DOHH2 (cell line): ENCODE measurements at regions not wholly inside any gene's neighbourhood (a gene's known extent, or its start where the extent isn't known, plus 50 kb on each side); places are given as distances from the start of the nearest gene placed in this dataset.

Experiments
- H3F3A ChIP-seq: fragments of 200-600 bp; sonication (generic), shearing (Covaris generic); 2 replicates; pipeline ENCODE4 v1.6.0; 2016; ENCODE audit warnings: antibody characterized with exemption, mild to moderate bottlenecking; ENCODE audit not compliant: control insufficient read depth, insufficient read depth
- H3K27ac ChIP-seq: fragments of 200-600 bp; sonication (generic); 2 replicates; pipeline ENCODE4 v1.5.1; 2014; ENCODE audit warnings: low read depth, mild to moderate bottlenecking, low read length, moderate library complexity
- H3K27me3 ChIP-seq: fragments of 200-600 bp; sonication (generic); 2 replicates; pipeline ENCODE4 v1.6.1; 2014; ENCODE audit warnings: mild to moderate bottlenecking, low read length, mixed read lengths; ENCODE audit not compliant: control insufficient read depth
- H3K36me3 ChIP-seq: fragments of 200-600 bp; sonication (generic); 2 replicates; pipeline ENCODE4 v1.6.1; 2014; ENCODE audit warnings: mild to moderate bottlenecking, low read length, moderate library complexity, mixed read lengths; ENCODE audit not compliant: control insufficient read depth
- H3K4me1 ChIP-seq: fragments of 200-600 bp; sonication (generic); 2 replicates; pipeline ENCODE4 v1.6.1; 2014; ENCODE audit warnings: mild to moderate bottlenecking, low read length, mixed read lengths; ENCODE audit not compliant: control insufficient read depth
- H3K4me2 ChIP-seq: fragments of 200-600 bp; sonication (generic); 2 replicates; pipeline ENCODE4 v1.6.0; 2014; ENCODE audit warnings: mild to moderate bottlenecking, low read length, moderate library complexity
- H3K4me3 ChIP-seq: fragments of 200-600 bp; sonication (generic); 2 replicates; pipeline ENCODE4 v1.5.1; 2014; ENCODE audit warnings: mild to moderate bottlenecking, low read length, mixed read lengths
- H3K79me2 ChIP-seq: fragments of 200-600 bp; sonication (generic); 2 replicates; pipeline ENCODE4 v1.6.1; 2014; ENCODE audit warnings: mild to moderate bottlenecking, low read length, mixed read lengths; ENCODE audit not compliant: control insufficient read depth
- H3K9me2 ChIP-seq: fragments of 200-600 bp; sonication (generic); replicated peaks from 2 replicates; pipeline ENCODE4 v1.6.1; 2014; ENCODE audit warnings: mild to moderate bottlenecking, low read length, mixed read lengths; ENCODE audit not compliant: control insufficient read depth
- H3K9me3 ChIP-seq: fragments of 200-600 bp; sonication (generic); 2 replicates; pipeline ENCODE4 v1.6.1; 2014; ENCODE audit warnings: antibody characterized with exemption, low read length, mixed read lengths; ENCODE audit not compliant: control insufficient read depth, insufficient read depth
- H4K20me1 ChIP-seq: fragments of 200-600 bp; sonication (generic); 2 replicates; pipeline ENCODE4 v1.6.0; 2014; ENCODE audit warnings: low read depth, mild to moderate bottlenecking, antibody characterized with exemption, low read length, moderate library complexity; ENCODE audit not compliant: control insufficient read depth, insufficient read depth
- EZH2phosphoT487 ChIP-seq: fragments of 200-600 bp; sonication (generic); IDR thresholded peaks from 2 replicates; pipeline ENCODE4 v1.6.1; 2017; ENCODE audit warnings: borderline replicate concordance, mild to moderate bottlenecking, antibody characterized with exemption, low read length, moderate library complexity, mixed read lengths
- TF ChIP-seq, protein P1 (sequence below): fragments of 200-600 bp; sonication (generic); IDR thresholded peaks from one replicate; pipeline ENCODE4 v1.5.1; 2014; ENCODE audit warnings: antibody characterized with exemption, mild to moderate bottlenecking, low read depth, low read length; ENCODE audit not compliant: poor library complexity, severe bottlenecking

DNA sequence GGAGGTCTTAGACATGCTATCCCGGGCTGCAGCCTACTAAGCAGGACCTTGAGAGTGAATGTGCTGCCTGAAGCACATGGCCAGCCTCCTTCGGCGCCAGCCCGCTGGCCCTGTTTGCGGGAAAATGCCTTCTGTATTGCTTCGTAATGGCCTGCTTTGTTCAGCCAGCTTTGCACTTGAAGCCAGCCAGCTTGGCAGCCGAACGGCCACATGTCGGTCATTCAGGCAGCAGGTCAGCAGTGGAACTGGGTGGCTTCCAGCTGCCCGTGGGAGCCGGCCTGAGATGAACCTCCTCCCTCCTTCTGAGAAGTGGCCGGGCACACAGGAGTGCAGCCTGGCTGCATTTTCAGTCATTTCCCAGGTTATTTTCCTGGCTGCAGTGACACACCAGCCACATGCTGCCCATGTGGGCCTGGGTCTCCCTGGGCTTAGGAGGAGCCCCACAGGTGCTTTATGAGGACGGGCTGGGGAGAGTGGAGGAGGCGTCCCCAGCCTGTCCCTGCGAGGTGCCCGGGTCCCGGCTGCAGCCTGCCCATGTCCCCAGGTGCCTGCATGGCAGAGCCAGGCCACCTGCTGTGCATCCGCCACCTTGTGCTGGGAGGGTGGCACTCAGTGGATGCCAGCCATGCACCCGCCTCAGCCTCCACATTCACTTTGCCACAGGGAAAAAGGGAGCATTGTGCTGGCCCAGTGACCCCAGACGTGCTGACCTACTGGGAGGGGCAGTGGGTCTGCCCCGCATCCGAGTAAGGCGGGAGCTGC lies 103.5 kb downstream of the SIK1 start:
- Histone ChIP-seq H3K4me1 (peaks cover 35% of the 10 kb centered on the region), H4K20me1 (no peaks in the 10 kb centered on the region), H3K36me3 (no peaks in the 10 kb centered on the region), H3K27me3 (peaks cover 8% of the 10 kb centered on the region; the same call in 1 of the 2 replicates), H3K4me3 (no peak overlapping the region), H3K4me2 (no peak overlapping the region), H3K27ac (no peak overlapping the region), H3F3A (no peaks in the 10 kb centered on the region), H3K9me2 (no peaks in the 10 kb centered on the region), H3K79me2 (no peaks in the 10 kb centered on the region), H3K9me3 (no peaks in the 10 kb centered on the region)
- TF ChIP-seq, protein P1, sequence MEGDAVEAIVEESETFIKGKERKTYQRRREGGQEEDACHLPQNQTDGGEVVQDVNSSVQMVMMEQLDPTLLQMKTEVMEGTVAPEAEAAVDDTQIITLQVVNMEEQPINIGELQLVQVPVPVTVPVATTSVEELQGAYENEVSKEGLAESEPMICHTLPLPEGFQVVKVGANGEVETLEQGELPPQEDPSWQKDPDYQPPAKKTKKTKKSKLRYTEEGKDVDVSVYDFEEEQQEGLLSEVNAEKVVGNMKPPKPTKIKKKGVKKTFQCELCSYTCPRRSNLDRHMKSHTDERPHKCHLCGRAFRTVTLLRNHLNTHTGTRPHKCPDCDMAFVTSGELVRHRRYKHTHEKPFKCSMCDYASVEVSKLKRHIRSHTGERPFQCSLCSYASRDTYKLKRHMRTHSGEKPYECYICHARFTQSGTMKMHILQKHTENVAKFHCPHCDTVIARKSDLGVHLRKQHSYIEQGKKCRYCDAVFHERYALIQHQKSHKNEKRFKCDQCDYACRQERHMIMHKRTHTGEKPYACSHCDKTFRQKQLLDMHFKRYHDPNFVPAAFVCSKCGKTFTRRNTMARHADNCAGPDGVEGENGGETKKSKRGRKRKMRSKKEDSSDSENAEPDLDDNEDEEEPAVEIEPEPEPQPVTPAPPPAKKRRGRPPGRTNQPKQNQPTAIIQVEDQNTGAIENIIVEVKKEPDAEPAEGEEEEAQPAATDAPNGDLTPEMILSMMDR = no peak
- no peak for TF ChIP-seq EZH2phosphoT487

DNA sequence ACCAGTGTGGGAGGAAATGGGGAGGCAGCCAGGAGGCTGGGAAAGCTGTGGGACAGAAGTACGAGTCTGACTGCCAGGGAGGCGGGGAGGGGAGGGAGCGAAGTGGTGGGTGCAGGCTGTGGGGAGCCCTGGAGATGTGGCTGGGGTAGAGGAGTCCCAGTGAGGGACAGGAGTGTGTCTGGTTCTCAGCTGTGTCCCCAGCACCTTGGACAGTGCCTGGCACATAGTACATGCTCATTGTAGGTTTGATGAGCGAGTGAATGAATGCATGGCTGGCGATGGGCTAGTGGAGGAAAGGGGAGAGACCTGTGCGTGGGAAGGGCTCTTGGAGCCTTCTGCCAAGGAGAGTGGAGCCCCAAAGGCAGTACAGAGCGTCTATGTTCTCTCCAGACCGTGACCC lies 104.1 kb downstream of the SIK1 start:
- H3K9me3 ChIP-seq = 0 out of 2 replicates have a peak, but pooled peaks cover 3% of the 10 kb centered on the region
- no peak overlapping the region for H3K4me3 ChIP-seq
- TF ChIP-seq, protein P1 = no peak
- no peak for TF ChIP-seq EZH2phosphoT487
- H3K27me3 ChIP-seq = peaks cover 8% of the 10 kb centered on the region; the same call in 1 of the 2 replicates
- peaks cover 39% of the 10 kb centered on the region for H3K4me1 ChIP-seq
- no peaks in the 10 kb centered on the region for H3K36me3 ChIP-seq
- H3K27ac ChIP-seq = no peak overlapping the region
- no peaks in the 10 kb centered on the region for H4K20me1 ChIP-seq
- H3K9me2 ChIP-seq = no peaks in the 10 kb centered on the region
- no peaks in the 10 kb centered on the region for H3F3A ChIP-seq
- H3K79me2 ChIP-seq = no peaks in the 10 kb centered on the region
- H3K4me2 ChIP-seq = no peak overlapping the region

DNA sequence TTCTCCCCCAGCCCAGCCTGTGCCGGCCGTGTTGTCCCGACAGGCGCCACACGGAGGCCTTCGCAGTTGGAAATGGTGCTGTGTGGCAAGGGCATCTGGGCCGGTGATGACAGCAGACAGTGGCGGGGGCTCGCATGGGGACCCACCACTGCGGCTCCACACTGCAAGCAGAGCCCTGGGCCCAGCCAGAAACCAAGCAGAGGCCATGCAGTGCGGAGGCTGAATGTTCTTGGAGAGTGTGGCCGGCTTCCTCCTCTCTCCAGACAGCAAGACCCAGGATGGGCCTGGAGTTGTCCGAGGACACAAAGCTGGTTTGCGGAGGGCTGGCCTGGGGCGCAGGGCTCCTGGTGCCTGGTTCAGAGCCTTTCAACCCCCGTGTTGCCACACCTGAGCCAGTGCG lies 104.6 kb downstream of the SIK1 start:
- Histone ChIP-seq H3K4me2 (no peak overlapping the region), H3F3A (no peaks in the 10 kb centered on the region), H4K20me1 (no peaks in the 10 kb centered on the region), H3K9me3 (0 out of 2 replicates have a peak, but pooled peaks cover 3% of the 10 kb centered on the region), H3K9me2 (no peaks in the 10 kb centered on the region), H3K79me2 (no peaks in the 10 kb centered on the region), H3K27me3 (peaks cover 8% of the 10 kb centered on the region; the same call in 1 of the 2 replicates), H3K4me1 (peaks cover 39% of the 10 kb centered on the region), H3K36me3 (no peaks in the 10 kb centered on the region), H3K4me3 (no peak overlapping the region), H3K27ac (no peak overlapping the region)
- TF ChIP-seq EZH2phosphoT487 = no peak
- TF ChIP-seq, protein P1 = no peak
